OCI-LY3 (cell line): ENCODE measurements at regions not wholly inside any gene's neighbourhood (a gene's known extent, or its start where the extent isn't known, plus 50 kb on each side); places are given as distances from the start of the nearest gene placed in this dataset.

Experiments used
- EZH2phosphoT487 ChIP-seq: fragments of 200-600 bp; shearing (Covaris generic); IDR thresholded peaks from 2 replicates; pipeline ENCODE4 v1.6.1; 2018; ENCODE audit warnings: antibody characterized with exemption, mixed run types, low read depth
- TF ChIP-seq, protein P1 (sequence below): fragments of 200-600, 300-600 bp; sonication (generic); IDR thresholded peaks from 2 replicates; pipeline ENCODE4 v1.5.1; 2014; ENCODE audit warnings: antibody characterized with exemption, low read length, low read depth

DNA sequence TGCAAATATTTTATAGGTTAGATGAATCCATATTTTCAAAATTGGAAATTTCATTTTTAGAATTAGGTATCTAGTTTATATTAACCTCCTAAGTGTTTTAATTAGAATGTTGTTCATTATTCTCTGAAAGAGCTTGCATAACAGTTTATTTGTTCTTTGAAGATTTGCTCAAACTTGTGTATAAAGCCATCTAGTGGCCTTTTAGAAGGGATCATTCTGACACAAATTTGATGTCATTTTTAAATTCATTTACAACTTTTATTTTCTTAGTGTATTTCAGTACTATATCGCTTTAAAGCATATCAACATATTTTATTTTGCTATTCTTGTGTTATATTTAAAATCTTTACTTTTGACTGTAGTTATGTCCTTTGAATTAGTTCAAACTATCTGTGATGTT, 527.0 kb upstream of the NRG3 start:
- TF ChIP-seq, protein P1, sequence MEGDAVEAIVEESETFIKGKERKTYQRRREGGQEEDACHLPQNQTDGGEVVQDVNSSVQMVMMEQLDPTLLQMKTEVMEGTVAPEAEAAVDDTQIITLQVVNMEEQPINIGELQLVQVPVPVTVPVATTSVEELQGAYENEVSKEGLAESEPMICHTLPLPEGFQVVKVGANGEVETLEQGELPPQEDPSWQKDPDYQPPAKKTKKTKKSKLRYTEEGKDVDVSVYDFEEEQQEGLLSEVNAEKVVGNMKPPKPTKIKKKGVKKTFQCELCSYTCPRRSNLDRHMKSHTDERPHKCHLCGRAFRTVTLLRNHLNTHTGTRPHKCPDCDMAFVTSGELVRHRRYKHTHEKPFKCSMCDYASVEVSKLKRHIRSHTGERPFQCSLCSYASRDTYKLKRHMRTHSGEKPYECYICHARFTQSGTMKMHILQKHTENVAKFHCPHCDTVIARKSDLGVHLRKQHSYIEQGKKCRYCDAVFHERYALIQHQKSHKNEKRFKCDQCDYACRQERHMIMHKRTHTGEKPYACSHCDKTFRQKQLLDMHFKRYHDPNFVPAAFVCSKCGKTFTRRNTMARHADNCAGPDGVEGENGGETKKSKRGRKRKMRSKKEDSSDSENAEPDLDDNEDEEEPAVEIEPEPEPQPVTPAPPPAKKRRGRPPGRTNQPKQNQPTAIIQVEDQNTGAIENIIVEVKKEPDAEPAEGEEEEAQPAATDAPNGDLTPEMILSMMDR = 0 out of 2 replicates have a peak, but pooled peaks have one; percentile 11
- no peak for TF ChIP-seq EZH2phosphoT487
